K562 (cell line): ENCODE measurements at regions not wholly inside any gene's neighbourhood (a gene's known extent, or its start where the extent isn't known, plus 50 kb on each side); places are given as distances from the start of the nearest gene placed in this dataset.

Experiments
- ATAC-seq: fragments of 200-7000 bp; cut with Tn5 transposase; 3 replicates; pipeline ENCODE4 v1.9.1; 2020; ENCODE audit warnings: moderate library complexity
- BruUV-seq: library from RNA; stranded (reverse); fragments of 400-500 nt; replicated peaks from 2 replicates; lab custom pipeline; 2021; lab: Mats Ljungman, UMichigan
- CTCF ChIA-PET: fragments of 300-600 bp; formaldehyde crosslinking; extraction: SDS; loops from one replicate; lab custom pipeline; 2021; ENCODE audit warnings: low intra/inter-chr PET ratio; lab: Yijun Ruan, JAX
- POLR2A ChIA-PET: fragments of 300-600, 350-650 bp; sonication (Branson Sonifier 250); formaldehyde crosslinking; extraction: SDS; loops from one replicate; lab custom pipeline; 2021; ENCODE audit warnings: antibody characterized with exemption, inconsistent platforms; lab: Yijun Ruan, JAX
- DNase-seq, 4 experiments: peaks; one replicate each; pipeline versions ENCODE4 v3.0.0 to v3.0.0-alpha.2; 2011 to 2018; ENCODE audit warnings: low spot score in 3 of 4, mixed read lengths in 3 of 4; ENCODE audit errors: extremely low read depth in 1 of 4
- FAIRE-seq: peaks from 2 replicates; lab custom pipeline; 2011; peaks lifted over from hg19 to GRCh38; lab: Jason Lieb, UNC
- H2AFZ ChIP-seq: 2 replicates; pipeline ENCODE4 v1.6.0; 2011; ENCODE audit warnings: low read depth, low read length, control low read depth, inconsistent platforms
- H3K27ac ChIP-seq: fragments of 200-600 bp; 3 replicates; pipeline ENCODE4 v1.8.0; 2011; ENCODE audit warnings: low read depth, mild to moderate bottlenecking, control low read depth, inconsistent platforms, low read length, moderate library complexity, mixed read lengths; ENCODE audit errors: extremely low read depth
- H3K27me3 ChIP-seq, 2 experiments: fragments of 300-600 bp in 1 of 2; 2 replicates in 1 of 2; 3 replicates in 1 of 2; pipeline versions ENCODE4 v1.6.0 to v1.8.0; 2011; ENCODE audit warnings: inconsistent platforms in 2 of 2, low read length in 2 of 2, mild to moderate bottlenecking in 1 of 2, mixed read lengths in 1 of 2, moderate library complexity in 1 of 2; ENCODE audit not compliant: control insufficient read depth in 2 of 2, insufficient read depth in 2 of 2
- H3K36me3 ChIP-seq: fragments of 300-600 bp; 3 replicates; pipeline ENCODE4 v1.8.0; 2011; ENCODE audit warnings: mild to moderate bottlenecking, low read length, inconsistent platforms; ENCODE audit not compliant: control insufficient read depth, insufficient read depth
- H3K4me1 ChIP-seq, 2 experiments: fragments of 200-600 bp in 1 of 2; replicated peaks in 1 of 2; 2 replicates in 1 of 2; 3 replicates in 1 of 2; pipeline versions ENCODE4 v1.5.1 to v1.8.0; 2011; ENCODE audit warnings: inconsistent platforms in 2 of 2, low read length in 2 of 2, mild to moderate bottlenecking in 1 of 2, mixed read lengths in 1 of 2, moderate library complexity in 1 of 2; ENCODE audit not compliant: control insufficient read depth in 2 of 2, insufficient read depth in 2 of 2
- H3K4me2 ChIP-seq: 2 replicates; pipeline ENCODE4 v1.6.1; 2011; ENCODE audit warnings: low read length, control low read depth, inconsistent platforms, mixed read lengths; ENCODE audit not compliant: insufficient read depth
- H3K4me3 ChIP-seq: fragments of 200-600 bp; sonication (generic), shearing (Covaris generic); 2 replicates; pipeline ENCODE4 v1.5.1; 2016; ENCODE audit warnings: control low read depth, inconsistent platforms
- H3K79me2 ChIP-seq: fragments of 200-600 bp; 3 replicates; pipeline ENCODE4 v1.8.0; 2011; ENCODE audit warnings: low read length, inconsistent platforms; ENCODE audit not compliant: control insufficient read depth, insufficient read depth
- H3K9ac ChIP-seq, 2 experiments: 2 replicates each; pipeline versions ENCODE4 v1.6.0 to v1.6.1; 2011; ENCODE audit warnings: low read depth in 2 of 2, low read length in 2 of 2, control low read depth in 1 of 2, inconsistent platforms in 1 of 2, mild to moderate bottlenecking in 1 of 2, mixed read lengths in 1 of 2; ENCODE audit not compliant: insufficient read depth in 1 of 2
- H3K9me1 ChIP-seq: one replicate; pipeline ENCODE4 v1.6.0; 2011; ENCODE audit warnings: inconsistent platforms, mild to moderate bottlenecking, low read length, moderate library complexity; ENCODE audit not compliant: control insufficient read depth, insufficient read depth
- H3K9me3 ChIP-seq: replicated peaks from 2 replicates; pipeline ENCODE4 v1.5.1; 2011; ENCODE audit warnings: low read depth, low read length, inconsistent platforms; ENCODE audit not compliant: control insufficient read depth, insufficient read depth
- H4K20me1 ChIP-seq: replicated peaks from 2 replicates; pipeline ENCODE4 v1.6.1; 2011; ENCODE audit warnings: low read length, inconsistent platforms, mixed read lengths; ENCODE audit not compliant: control insufficient read depth, insufficient read depth
- ASH1L ChIP-seq: fragments of 450-650 bp; IDR thresholded peaks from 2 replicates; pipeline ENCODE4 v1.6.1; 2018; ENCODE audit warnings: borderline replicate concordance, mild to moderate bottlenecking, low read depth; ENCODE audit not compliant: partially characterized antibody
- CTBP1 ChIP-seq: fragments of 450-650 bp; IDR thresholded peaks from 2 replicates; pipeline ENCODE4 v1.6.1; 2016; ENCODE audit warnings: borderline replicate concordance
- KAT2B ChIP-seq: IDR thresholded peaks from one replicate; pipeline ENCODE4 v1.6.1; 2012; ENCODE audit warnings: low read depth, mild to moderate bottlenecking, control low read depth, inconsistent platforms, low read length, moderate library complexity
- MEF2D ChIP-seq: conservative IDR thresholded peaks from 2 replicates; pipeline ENCODE4 v1.6.1; 2016; ENCODE audit warnings: low read depth, missing genetic modification characterization, missing compliant biosample characterization
- NFIC ChIP-seq: fragments of 450-650 bp; IDR thresholded peaks from 2 replicates; pipeline ENCODE4 v1.6.1; 2017; ENCODE audit warnings: mild to moderate bottlenecking, inconsistent platforms
- PRDM10 ChIP-seq: fragments of 450-650 bp; IDR thresholded peaks from 2 replicates; pipeline ENCODE4 v1.6.1; 2018; ENCODE audit not compliant: partially characterized antibody
- SIN3B ChIP-seq: fragments of 450-650 bp; IDR thresholded peaks from 2 replicates; pipeline ENCODE4 v1.6.1; 2017; ENCODE audit warnings: low read depth, mild to moderate bottlenecking, moderate library complexity
- THRAP3 ChIP-seq: fragments of 450-650 bp; IDR thresholded peaks from 2 replicates; pipeline ENCODE4 v1.6.1; 2016; ENCODE audit warnings: mild to moderate bottlenecking, inconsistent platforms, borderline replicate concordance
- ZBTB43 ChIP-seq: sonication (generic); formaldehyde crosslinking; IDR thresholded peaks from 2 replicates; pipeline ENCODE4 v1.8.0; 2023; ENCODE audit warnings: mild to moderate bottlenecking, missing genetic modification reagents
- ZNF133 ChIP-seq: fragments of 250-450 bp; sonication (Bioruptor Pico); IDR thresholded peaks from 2 replicates; pipeline ENCODE4 v1.4.0; 2020; ENCODE audit warnings: mild to moderate bottlenecking
- ZNF644 ChIP-seq: fragments of 200-800 bp; sonication (Bioruptor generic); IDR thresholded peaks from 2 replicates; pipeline ENCODE4 v1.6.1; 2016; ENCODE audit warnings: low read depth, missing genetic modification characterization, missing compliant biosample characterization
- ZNF668 ChIP-seq: fragments of 250-450 bp; sonication (Bioruptor Pico); IDR thresholded peaks from 2 replicates; pipeline ENCODE4 v1.8.0; 2022; ENCODE audit warnings: mild to moderate bottlenecking, inconsistent platforms
- ZNF717 ChIP-seq: fragments of 250-450 bp; sonication (Bioruptor Pico); IDR thresholded peaks from 2 replicates; pipeline ENCODE4 v1.5.0; 2021
- ZNF79 ChIP-seq: fragments of 250-450 bp; sonication (Bioruptor Pico); IDR thresholded peaks from 2 replicates; pipeline ENCODE4 v1.4.0; 2020; ENCODE audit warnings: low read depth, mild to moderate bottlenecking, moderate library complexity
- WGBS: fragments of 100-300 bp; shearing (Covaris generic); methylation state at CpG from one replicate; pipeline ENCODE4 v1.1.6; 2016; ENCODE audit warnings: low coverage, mixed read lengths; ENCODE audit not compliant: insufficient coverage; ENCODE audit errors: missing lambda C conversion rate; 5-methylcytosine and 5-hydroxymethylcytosine counted together
- in situ Hi-C: fragments of 300-500 bp; cut with MboI; formaldehyde crosslinking; loops from 4 replicates; pipeline ENCODE4 v1.15.0; 2018; ENCODE audit warnings: inconsistent platforms, mixed read lengths
- intact Hi-C: fragments of 100-400 bp; cut with micrococcal nuclease; formaldehyde crosslinking; loops from 2 replicates; pipeline ENCODE4 v1.14.2; 2022
- TF ChIP-seq, protein P1 (sequence below): fragments of 250-450 bp; sonication (Bioruptor Pico); IDR thresholded peaks from 2 replicates; pipeline ENCODE4 v1.8.0; 2021; ENCODE audit warnings: borderline replicate concordance, mild to moderate bottlenecking, moderate library complexity; ENCODE audit not compliant: poor library complexity, severe bottlenecking
- TF ChIP-seq, protein P2 (sequence below): fragments of 450-650 bp; IDR thresholded peaks from 2 replicates; pipeline ENCODE4 v1.6.1; 2016; ENCODE audit warnings: missing biosample characterization, missing genetic modification characterization

GRCh38 chr13:81773263-81773662, 1432.3 kb upstream of the SPRY2 start:
- BruUV-seq: no TSS peak
- H2AFZ ChIP-seq: no peak overlapping the region
- no peak overlapping the region for H3K9ac ChIP-seq
- H3K4me3 ChIP-seq: no peak overlapping the region
- intact Hi-C loops (no loop called here), in situ Hi-C loops (no loop called here)
- FAIRE-seq (no peak), DNase-seq (no peak), ATAC-seq (no peak)
- H3K9me3 ChIP-seq: no peaks in the 10 kb centered on the region
- H3K27me3 ChIP-seq: no peaks in the 10 kb centered on the region
- ChIA-PET CTCF (no interaction called here), POLR2A (no interaction called here)
- WGBS: 0% methylated on average over 1 of the region's 1 CpG
- TF ChIP-seq ZNF717 (no peak), MEF2D (tag) (no peak), THRAP3 (no peak), ZNF644 (tag) (no peak), ZBTB43 (CRISPR knock-in tag) (no peak), ZNF668 (CRISPR knock-in tag) (no peak), KAT2B (no peak), ZNF79 (CRISPR knock-in tag) (no peak), SIN3B (no peak), ASH1L (no peak), ZNF133 (CRISPR knock-in tag) (no peak), PRDM10 (no peak), NFIC (no peak), CTBP1 (no peak)
- TF ChIP-seq, protein P1, sequence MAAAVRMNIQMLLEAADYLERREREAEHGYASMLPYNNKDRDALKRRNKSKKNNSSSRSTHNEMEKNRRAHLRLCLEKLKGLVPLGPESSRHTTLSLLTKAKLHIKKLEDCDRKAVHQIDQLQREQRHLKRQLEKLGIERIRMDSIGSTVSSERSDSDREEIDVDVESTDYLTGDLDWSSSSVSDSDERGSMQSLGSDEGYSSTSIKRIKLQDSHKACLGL: no peak
- TF ChIP-seq, protein P2, sequence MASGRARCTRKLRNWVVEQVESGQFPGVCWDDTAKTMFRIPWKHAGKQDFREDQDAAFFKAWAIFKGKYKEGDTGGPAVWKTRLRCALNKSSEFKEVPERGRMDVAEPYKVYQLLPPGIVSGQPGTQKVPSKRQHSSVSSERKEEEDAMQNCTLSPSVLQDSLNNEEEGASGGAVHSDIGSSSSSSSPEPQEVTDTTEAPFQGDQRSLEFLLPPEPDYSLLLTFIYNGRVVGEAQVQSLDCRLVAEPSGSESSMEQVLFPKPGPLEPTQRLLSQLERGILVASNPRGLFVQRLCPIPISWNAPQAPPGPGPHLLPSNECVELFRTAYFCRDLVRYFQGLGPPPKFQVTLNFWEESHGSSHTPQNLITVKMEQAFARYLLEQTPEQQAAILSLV (tag): no peak
- no peaks in the 10 kb centered on the region for H4K20me1 ChIP-seq
- H3K9me1 ChIP-seq: no peaks in the 10 kb centered on the region
- H3K36me3 ChIP-seq: no peaks in the 10 kb centered on the region
- no peaks in the 10 kb centered on the region for H3K4me1 ChIP-seq
- H3K27ac ChIP-seq: no peak overlapping the region
- H3K79me2 ChIP-seq: no peaks in the 10 kb centered on the region
- H3K4me2 ChIP-seq: no peak overlapping the region
